Neural cell (in vitro differentiated cells): ENCODE measurements at regions not wholly inside any gene's neighbourhood (a gene's known extent, or its start where the extent isn't known, plus 50 kb on each side); places are given as distances from the start of the nearest gene placed in this dataset.

ENCODE experiments used
- H2AFZ ChIP-seq: fragments of 200-600, 300-800 bp; sonication (generic), shearing (Covaris generic); 2 replicates; pipeline ENCODE4 v1.6.0; 2014; ENCODE audit warnings: low read depth, mild to moderate bottlenecking, antibody characterized with exemption, low read length, moderate library complexity
- H3F3A ChIP-seq: fragments of 200-600 bp; shearing (Covaris generic); 2 replicates; pipeline ENCODE4 v1.6.1; 2016; ENCODE audit warnings: mild to moderate bottlenecking, moderate library complexity, mixed read lengths, antibody characterized with exemption, low read length; ENCODE audit not compliant: insufficient read depth, poor library complexity, severe bottlenecking
- H3K27ac ChIP-seq: fragments of 200-600, 300-800 bp; sonication (generic), shearing (Covaris generic); 2 replicates; pipeline ENCODE4 v1.5.1; 2014; ENCODE audit warnings: mild to moderate bottlenecking, low read length, moderate library complexity
- H3K27me3 ChIP-seq: fragments of 300-800, 200-600 bp; sonication (generic), shearing (Covaris generic); 2 replicates; pipeline ENCODE4 v1.6.0; 2014; ENCODE audit warnings: mild to moderate bottlenecking, low read depth, low read length, moderate library complexity; ENCODE audit not compliant: insufficient read depth
- H3K36me3 ChIP-seq: fragments of 300-800, 200-600 bp; sonication (generic), shearing (Covaris generic); 2 replicates; pipeline ENCODE4 v1.5.1; 2014; ENCODE audit warnings: mild to moderate bottlenecking, antibody characterized with exemption, low read length, moderate library complexity; ENCODE audit not compliant: insufficient read depth
- H3K4me2 ChIP-seq: fragments of 300-800, 200-600 bp; sonication (generic), shearing (Covaris generic); 2 replicates; pipeline ENCODE4 v1.6.0; 2014; ENCODE audit warnings: mild to moderate bottlenecking, low read length
- H3K4me3 ChIP-seq: fragments of 300-800, 200-600 bp; sonication (generic), shearing (Covaris generic); 2 replicates; pipeline ENCODE4 v1.5.1; 2014; ENCODE audit warnings: mild to moderate bottlenecking, low read length, moderate library complexity
- H3K79me2 ChIP-seq: fragments of 200-600 bp; shearing (Covaris generic); replicated peaks from 2 replicates; pipeline ENCODE4 v1.6.0; 2014; ENCODE audit warnings: mild to moderate bottlenecking, low read length, moderate library complexity; ENCODE audit not compliant: insufficient read depth
- H3K9ac ChIP-seq: fragments of 300-800, 200-600 bp; sonication (generic), shearing (Covaris generic); 2 replicates; pipeline ENCODE4 v1.6.1; 2016; ENCODE audit warnings: mild to moderate bottlenecking, low read length, mixed read lengths
- H3K9me2 ChIP-seq: fragments of 200-600 bp; shearing (Covaris generic); 2 replicates; pipeline ENCODE4 v1.6.1; 2016; ENCODE audit warnings: mild to moderate bottlenecking, low read length, mixed read lengths; ENCODE audit not compliant: insufficient read depth
- H3K9me3 ChIP-seq: fragments of 200-600, 300-800 bp; sonication (generic), shearing (Covaris generic); 2 replicates; pipeline ENCODE4 v1.6.1; 2016; ENCODE audit warnings: mild to moderate bottlenecking, mixed run types, low read length, moderate library complexity, mixed read lengths
- H4K20me1 ChIP-seq: fragments of 200-600 bp; shearing (Covaris generic); 2 replicates; pipeline ENCODE4 v1.6.1; 2016; ENCODE audit warnings: mild to moderate bottlenecking, mixed run types; ENCODE audit not compliant: insufficient read depth
- TAF1 ChIP-seq: IDR thresholded peaks from 2 replicates; pipeline ENCODE4 v1.6.1; 2012; ENCODE audit warnings: low read depth

DNA sequence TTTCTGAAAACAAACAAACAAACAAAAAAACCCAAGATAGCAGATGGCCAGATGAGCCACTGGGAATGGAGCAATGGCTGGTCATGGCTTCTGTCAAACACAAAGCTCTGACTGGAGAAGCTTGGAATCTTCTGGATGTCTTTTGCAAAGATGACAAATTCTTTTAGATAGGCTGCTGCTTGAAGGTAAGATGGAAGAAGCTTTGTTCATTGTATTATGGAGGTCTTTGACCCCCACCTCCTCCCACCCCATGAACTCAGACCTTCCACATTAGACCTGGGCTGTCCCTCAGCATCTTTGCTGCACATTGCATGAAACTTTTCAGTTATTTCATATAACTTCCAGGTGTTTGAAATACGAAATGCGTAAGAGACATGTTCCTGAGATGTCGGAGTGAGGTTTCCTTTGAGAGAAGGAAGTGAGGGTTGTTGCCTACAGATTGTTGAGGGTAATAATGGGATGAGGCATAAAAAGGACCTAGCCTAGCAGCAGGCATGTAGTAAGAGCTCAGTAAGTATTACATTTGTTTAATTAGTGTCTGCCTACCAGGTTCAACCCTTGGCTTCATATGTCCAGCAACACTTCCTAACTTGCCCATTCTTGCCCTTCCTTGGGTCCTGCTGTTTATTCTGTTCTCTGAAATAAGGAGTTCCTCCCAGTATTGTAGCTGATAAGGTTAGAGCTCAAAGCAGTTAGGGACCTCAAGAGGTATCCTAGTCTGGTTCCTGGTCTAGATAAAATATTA lies 51.4 kb upstream of the IER3 start:
- Histone ChIP-seq H2AFZ (no peak overlapping the region), H3K36me3 (no peaks in the 10 kb centered on the region), H3K9me3 (no peaks in the 10 kb centered on the region), H3K79me2 (no peaks in the 10 kb centered on the region), H3K9me2 (no peaks in the 10 kb centered on the region), H3K9ac (no peak overlapping the region), H3K4me2 (no peak overlapping the region), H3F3A (no peaks in the 10 kb centered on the region), H3K27me3 (no peaks in the 10 kb centered on the region), H3K4me3 (no peak overlapping the region), H4K20me1 (no peaks in the 10 kb centered on the region), H3K27ac (no peak overlapping the region)
- TF ChIP-seq TAF1, result no peak
